HG03378 (cell line): ENCODE measurements at regions not wholly inside any gene's neighbourhood (a gene's known extent, or its start where the extent isn't known, plus 50 kb on each side); places are given as distances from the start of the nearest gene placed in this dataset.

Source experiments
- ATAC-seq: cut with Tn5 transposase; IDR thresholded peaks from one replicate; pipeline ENCODE4 v1.9.1; 2021; ENCODE audit warnings: mild to moderate bottlenecking, moderate library complexity; ENCODE audit not compliant: unreplicated experiment

DNA sequence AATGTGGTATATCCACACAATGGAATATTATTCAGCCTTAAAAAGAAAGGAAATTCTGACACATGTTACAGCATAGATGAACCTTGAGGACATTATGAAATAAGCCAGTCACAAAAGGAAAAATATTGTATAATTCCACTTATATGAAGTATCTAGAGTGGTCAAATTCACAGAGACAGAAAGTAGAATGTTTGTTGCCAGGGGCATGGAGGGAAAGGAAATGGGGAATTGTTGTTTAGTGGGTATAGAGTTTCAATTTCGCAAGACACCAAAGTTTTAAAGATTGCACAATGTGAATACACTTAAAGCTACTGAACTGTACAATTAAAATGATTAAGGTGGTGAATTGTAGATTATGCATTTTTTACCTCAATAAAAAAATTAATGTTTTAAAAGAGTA, 92.9 kb downstream of the TXNL1 start:
- ATAC-seq: no peak

DNA sequence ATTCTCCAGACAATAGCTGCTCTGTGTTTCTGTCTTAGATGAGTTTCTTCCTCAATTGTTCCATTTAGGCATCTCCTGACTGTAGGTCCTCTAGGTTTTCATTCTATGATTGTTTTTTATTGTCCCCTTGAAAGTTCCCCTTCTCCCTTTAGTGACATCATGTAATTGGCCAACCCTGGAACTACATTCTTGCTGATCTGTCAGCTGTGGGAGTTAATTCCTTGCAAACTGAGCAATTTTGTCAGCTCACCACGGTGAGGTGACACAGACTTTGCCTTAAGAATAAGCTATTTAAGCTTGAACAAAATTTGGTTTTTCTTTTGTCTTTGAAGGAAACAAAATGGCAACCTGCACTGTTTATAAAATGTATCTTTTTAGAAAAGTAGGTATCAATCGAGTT, 95.9 kb downstream of the TXNL1 start:
- no peak for ATAC-seq

DNA sequence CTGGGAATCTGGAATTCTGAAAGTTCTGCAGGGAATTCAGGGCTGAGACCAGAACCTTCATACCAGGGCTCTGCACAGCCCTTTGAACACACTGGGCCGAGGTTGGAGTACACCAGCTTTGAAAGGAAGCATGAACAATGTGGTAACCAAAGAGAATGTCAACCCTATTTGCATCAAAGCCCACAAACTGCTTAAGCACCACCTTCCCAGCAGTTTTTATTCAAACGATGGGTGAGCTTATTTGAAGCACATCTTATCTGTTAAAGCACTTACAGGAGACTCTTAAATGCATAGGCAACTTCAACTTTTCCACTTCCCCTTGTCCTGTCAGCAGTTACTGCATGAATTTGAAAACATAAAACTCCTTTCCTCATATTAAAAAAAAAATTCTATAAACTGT, 96.6 kb downstream of the TXNL1 start:
- no peak for ATAC-seq

DNA sequence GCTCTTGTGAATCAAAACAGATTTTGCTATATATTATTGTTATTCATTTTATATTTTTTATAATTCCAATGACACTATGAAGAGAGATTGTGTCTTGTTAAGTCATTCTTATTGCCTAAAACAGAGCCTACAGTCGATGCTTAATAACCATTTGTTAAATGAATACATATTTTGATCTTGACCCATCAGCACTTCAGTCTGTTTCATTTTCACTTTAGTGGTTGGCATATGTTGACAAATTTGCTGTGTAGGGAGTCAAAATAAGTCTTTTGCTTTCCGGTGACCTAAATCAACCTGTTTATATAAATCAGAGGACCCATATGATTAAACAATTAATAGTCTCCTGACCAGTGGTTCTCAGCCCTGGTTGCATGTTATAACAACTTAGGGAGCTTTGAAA, 97.1 kb downstream of the TXNL1 start:
- ATAC-seq: no peak

DNA sequence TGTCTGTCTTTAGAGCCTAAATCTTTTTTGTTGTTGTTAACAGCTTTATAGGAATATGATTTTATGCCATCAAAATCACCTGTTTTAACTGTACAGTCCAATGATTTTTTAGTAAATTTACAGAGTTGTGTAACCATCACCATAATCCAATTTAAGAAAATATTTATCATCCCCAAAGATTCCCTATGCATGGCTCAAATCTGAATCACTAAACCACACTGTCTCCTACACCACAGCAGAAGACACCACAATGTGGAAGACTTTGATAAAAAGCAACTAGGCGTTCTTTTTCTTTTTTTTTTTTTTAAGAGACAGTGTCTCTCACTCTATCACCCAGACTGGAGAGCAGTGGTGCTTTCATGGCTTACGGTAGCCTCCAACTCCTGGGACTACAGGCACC, 99.6 kb downstream of the TXNL1 start:
- no peak for ATAC-seq

DNA sequence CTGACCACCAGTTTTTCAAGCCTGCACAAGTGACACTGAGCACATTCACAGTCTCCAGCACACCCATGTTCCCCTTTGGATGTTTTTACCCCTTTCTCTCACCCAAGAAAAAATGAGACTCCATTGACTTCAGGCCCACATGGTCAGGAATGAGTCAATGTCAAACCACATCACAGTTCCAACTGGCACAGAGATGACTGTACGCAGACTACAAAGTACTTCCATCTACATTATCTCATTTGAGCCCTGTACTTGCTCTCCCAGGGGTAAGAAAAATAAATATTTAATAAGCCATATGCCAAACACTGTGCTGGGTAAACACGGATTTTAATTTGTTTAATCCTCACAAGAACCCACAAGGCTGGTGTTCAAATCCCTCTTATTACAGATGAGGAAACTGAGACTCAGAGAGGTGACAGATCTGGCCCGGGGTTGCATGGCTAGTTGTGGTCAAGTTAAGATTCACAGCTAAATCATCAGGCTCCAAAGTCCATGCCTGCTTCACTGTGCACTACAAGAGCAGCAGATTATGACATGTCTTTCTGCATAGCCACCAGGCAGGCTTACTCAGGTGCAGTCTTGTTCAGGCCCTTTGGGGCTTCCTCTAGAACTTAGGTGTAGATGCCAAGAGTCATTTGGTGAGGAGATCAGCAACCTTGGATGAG, 106.1 kb downstream of the TXNL1 start:
- ATAC-seq: peak; percentile 98

DNA sequence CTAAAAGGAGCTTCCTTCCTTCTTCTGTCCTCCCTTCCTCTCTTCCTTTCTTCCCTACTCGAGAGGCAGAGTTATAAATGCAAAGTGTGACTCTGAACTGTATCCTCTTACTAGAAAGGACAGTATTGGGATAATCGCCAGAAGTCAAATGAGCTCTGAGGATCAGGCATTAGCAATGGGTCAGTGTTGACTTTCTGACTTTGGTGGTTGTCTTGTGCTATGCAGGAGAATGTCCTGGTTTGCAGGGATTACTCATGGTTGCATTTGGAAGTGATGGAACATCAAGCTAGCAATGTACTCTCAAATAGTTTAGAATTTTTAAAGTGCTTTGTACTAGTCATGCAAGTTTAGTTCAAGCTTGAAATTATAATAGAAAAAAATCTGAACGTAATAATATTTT, 115.6 kb downstream of the TXNL1 start:
- no peak for ATAC-seq

DNA sequence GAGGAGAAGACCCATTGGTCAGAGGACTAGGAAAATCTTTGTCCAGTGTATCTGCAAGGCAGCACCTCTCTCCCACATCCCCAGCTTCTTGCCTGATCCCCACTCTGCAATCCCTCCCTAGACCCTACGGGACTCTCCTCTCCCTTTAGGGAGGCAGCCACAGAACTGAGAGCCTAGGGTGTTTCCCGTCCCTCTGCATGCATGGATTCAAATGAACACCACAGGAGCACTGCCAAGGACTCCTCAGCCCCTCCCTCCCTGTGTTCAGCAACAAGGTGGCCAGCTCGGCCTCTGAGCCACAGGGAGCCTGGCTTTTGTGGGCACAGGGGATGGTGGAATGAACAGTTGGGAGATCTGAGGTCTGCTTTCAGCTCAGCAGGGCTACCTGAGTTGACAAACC, 117.1 kb downstream of the TXNL1 start:
- no peak for ATAC-seq

DNA sequence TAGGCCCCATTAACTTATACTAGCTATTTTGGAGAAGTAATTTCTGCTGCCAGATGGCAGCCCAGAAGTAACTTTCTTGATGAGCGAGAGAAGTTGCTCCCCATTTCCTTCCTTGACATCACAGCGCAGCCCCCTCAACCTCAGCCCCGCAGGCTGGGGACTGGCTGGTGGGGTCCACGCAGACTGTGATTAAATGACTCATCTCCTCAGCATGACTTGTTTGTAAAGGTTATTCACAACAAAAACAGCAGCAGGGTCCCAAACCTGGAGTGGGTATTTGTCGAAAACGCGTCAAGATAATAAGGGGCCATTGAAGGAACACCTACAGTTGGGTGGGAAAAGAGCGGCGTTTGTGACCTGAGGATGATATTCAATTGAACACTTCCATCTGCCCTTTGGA, 120.6 kb downstream of the TXNL1 start:
- no peak for ATAC-seq

DNA sequence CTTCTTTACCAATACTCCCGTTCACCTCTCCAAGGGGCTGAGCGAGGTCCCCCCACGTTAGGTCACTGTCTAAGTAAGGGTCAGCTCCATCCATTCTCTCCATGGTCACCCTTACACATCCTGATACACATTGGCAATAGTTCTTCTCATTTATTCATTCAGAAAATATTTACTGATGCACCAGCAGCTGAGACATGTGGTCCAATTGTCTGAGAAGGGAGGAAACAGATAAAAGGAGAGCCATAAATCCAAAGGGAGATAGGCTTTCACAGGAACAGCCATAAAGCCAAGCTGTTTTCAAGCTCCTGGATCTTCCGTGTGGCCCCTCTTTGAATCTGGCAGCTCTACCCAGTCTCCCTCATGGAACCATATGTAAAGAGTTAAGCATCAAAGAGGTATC, 121.2 kb downstream of the TXNL1 start:
- no peak for ATAC-seq

DNA sequence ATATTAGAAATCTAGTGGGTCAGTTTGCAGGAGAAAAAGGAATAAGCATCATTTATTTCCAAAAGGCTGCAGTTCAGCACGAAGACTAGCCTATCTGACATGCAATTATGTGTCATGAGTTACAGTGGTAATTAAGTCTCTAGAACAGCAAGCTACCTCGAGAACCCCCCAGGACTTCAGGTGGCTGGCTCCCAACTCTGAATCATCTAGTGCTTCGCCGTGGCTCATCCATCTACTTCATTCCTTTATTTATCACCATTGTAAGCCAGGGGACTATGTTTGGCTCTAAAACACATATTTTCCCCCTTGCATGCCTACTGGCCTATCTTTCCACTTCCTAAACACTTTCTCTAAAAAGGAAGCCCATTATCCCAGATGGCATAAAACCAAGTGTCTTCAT, 121.6 kb downstream of the TXNL1 start:
- no peak for ATAC-seq

DNA sequence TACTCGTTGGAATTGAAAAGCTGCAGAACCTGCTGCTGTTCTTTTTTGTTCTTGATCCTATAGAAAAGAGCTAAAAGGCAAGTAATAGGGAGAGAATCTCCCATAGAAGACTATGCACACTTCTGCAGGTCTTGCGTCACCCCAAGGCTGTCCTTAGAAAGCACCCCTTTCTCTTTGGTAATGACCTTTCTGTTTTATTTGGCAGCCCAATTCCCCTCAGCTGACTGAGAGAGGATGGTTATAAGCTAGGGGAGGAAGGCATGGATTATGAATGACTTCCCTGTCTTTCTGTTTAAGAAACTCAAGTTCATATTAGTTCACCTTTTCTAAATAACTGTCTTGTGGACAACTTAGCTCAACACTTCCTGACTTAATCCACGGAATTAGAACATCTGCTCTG, 122.9 kb downstream of the TXNL1 start:
- no peak for ATAC-seq

DNA sequence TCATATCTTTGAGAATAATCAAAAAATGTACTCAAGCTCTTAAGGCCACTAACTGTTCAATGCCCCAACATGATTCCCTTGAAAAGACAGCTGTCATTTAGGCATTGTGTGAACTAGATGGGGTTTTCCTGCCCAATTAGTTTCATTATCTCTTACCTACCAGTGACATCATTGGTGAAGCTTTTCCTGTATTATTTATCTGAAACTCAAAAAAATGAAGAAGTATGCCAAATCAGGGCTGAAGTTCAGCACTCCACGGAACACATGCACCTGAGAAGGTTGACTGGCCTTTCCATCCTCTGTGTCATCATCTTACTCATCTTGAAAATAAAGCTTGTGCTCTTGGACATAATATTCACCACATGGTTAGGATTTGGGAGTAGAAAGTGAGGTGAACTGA, 126.4 kb downstream of the TXNL1 start:
- peak; percentile 81 for ATAC-seq

DNA sequence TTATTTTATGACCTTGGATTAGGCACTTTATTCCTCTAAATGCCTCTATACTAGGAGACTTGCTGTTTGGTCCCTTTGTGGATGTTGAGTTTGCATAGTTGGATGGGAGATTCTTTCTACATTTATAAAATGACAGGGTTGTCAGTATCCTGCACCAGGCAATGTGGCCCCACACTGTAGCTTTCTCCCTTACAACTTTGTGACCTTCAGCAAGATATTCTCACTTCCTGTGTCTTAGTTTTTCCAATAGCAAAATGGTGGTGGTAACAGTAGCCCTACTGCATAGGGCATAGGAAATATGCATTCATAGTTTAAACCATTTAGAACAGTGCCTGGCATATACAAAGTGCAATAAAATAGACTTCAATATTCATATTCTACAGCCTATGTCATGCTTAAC, 128.3 kb downstream of the TXNL1 start:
- no peak for ATAC-seq

DNA sequence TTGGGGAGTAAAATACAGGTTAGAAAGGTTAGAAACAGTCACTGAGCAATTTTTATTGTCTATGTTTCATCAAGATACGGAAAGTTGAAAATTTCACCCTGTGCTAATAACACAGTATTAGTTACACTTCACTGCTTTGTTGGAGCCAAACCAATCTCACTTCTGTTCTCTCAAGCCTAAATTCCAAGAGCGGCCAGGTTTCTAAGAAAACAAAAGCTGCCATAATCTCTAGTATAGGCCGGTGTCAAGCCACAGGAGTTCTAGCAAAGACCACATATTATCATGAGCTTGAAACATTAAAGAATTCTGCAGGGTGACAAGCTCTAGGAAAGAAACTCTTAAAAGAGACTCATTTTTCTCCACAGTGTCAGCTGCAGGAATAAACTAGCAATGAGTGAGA, 128.7 kb downstream of the TXNL1 start:
- no peak for ATAC-seq

DNA sequence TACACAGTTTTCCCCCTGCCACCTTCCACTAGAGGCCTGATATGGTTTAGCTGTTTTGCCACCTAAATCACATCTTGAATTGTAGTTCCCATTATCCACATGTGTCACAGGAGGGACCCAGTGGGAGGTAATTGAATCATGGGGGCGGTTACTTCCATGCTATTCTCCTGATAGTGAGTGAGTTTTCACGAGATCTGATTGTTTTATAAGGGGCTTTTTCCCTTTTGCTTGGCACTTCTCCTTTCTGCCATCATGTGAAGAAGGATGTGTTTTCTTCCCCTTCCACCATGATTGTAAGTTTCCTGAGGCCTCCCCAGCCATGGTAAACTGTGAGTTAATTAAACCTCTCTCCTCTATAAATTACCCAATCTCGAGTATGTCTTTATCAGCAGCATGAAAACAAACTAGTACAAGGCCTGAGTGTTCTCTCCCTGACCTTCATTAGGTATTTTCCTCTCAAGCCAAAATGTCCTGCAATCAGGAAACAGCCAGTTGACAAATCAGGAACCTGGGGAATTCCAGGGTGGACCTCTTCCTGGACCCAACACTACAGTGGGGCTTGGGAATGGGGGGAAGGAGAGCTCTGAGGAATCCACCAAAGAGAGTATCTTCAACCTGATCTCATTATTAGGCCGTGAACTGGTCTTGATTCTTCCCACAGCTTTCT, 129.9 kb downstream of the TXNL1 start:
- ATAC-seq: no peak

DNA sequence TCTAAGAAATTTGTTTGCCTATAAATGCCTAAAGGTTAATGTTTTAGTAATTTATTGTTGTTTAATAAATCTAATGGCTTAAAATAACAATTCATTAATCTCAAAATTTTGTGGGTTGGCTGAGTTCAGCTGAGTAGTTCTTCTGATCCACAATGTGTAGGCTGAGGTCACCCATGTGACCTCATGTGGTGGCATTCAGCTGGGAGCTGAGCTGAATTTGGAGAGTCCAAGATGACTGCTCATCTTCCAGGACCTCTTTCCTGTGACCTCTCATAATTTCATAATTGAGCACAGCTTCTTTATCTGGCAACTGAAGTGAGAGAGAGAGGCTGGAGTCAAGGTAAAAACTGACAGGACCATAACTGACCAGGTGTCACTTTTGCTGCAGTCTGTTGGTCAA, 132.4 kb downstream of the TXNL1 start:
- ATAC-seq: no peak

DNA sequence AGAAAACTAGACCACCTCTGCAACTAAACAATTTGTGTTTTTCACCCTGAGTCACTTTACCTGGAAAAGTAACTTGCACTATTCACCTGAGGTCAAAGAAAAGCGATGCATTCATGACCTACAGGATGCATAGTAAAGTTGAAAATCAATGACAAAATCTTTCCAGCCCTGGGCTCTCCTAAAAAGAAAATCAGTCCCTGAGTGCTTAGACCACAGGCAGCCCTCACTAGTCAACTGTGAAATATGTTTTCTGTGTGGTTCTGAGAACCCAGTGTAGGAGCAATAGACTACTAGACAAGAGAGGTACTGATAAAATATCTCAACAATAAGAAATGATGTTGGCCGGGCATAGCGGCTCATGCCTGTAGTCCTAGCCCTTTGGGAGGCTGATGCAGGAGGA, 133.1 kb downstream of the TXNL1 start:
- no peak for ATAC-seq

DNA sequence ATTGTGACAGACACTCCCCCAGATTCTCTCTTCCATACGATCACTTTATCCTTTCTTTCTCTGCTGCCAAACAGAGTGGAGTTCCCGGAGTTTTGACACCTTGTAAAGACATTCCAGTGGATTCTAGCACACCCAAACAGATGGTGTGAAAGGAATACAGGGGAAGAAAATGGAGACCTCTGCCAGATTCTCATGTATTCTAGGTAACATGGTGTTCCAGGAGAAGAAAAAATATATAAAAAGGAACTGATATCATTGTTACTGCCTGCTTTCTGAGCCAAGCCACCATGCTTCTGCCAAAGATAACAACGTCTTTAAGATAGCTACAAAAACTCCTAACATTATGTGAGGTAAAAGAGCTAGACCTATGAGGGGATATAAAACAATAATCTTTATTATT, 136.5 kb downstream of the TXNL1 start:
- ATAC-seq: no peak

DNA sequence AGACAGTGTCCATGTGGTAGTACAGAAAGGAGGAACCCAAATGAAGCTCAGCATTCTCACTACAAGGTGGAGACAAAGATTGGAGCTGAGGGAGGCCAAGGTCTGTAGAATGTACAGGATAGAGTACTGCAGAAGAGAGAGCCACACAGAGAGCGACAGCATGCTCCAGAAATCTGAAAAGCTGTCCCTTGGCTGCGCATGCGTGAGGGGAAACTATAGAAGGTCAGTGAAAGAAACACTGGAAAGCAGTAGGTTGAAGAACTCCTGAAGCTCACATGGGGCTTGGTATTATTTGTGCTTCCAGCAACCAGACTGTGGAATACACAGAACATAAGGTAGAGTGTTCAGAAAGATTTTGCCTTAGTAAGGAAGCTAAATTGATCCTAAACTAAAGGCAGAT, 142.5 kb downstream of the TXNL1 start:
- no peak for ATAC-seq

DNA sequence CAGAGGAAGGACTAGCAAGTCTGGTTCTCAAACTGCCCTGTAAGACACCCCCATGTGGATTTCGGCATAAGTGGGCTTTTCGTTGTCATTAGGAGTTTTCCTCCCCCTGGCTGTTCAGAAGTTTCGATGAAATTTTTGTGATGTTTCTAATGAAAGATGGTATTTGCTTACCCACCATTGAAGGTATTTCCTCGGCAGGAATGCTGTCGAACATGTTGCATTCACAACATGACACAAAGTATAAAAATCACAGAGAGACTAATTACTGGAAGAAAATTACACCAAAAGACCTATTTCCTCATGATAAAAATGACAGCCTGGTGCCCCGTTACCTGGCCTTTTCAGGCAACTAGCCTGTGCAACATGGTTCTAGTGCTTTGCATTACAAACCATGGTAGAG, 144.9 kb downstream of the TXNL1 start:
- ATAC-seq: no peak

DNA sequence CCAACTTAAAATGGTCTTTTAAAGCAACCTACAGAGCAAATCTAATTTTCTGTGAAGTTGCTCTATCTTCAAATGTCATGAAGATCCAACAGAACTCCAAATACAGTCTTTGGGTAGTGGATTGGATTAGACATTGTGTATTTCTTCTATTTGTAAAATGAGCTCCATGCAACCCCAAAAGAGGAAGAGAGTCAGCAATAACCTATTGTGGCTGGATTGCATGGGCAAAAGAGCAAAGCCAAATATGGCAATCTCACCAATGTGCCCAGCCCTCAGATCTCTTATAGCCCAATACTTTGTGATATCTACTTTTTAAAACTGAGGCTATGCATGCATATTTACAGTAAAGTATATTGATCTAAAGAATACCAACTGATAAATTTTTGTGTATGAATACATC, 146.3 kb downstream of the TXNL1 start:
- no peak for ATAC-seq

DNA sequence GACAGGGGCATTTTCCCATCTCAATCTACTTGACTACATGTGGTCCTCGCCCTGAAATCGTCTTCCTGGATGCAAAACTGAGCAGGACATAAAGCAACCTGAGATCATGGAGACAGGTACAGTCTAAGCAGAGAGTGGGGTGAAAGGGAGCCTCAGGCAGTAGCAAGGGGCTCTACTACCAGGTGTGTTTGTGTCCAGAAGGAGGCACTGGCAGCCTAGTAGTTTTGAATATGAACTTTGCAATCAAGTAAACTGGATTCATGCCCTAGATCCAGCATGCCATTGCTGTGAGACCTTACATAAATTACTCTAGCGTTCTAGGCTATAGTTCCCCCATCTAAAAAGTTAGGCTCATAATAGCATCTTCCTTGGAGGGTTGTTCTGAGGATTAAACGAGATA, 147.4 kb downstream of the TXNL1 start:
- ATAC-seq: no peak
